H1 (cell line): ENCODE measurements at regions not wholly inside any gene's neighbourhood (a gene's known extent, or its start where the extent isn't known, plus 50 kb on each side); places are given as distances from the start of the nearest gene placed in this dataset.

ENCODE experiments used
- BACH1 ChIP-seq: IDR thresholded peaks from 2 replicates; pipeline ENCODE4 v1.6.1; 2012; ENCODE audit warnings: low read length, improper control_type of control experiment
- CTCF ChIP-seq, 3 experiments: IDR thresholded peaks; 1 replicate in 2 of 3; 2 replicates in 1 of 3; pipeline versions ENCODE4 v1.5.1 to v1.6.1; 2011; ENCODE audit warnings: low read length in 3 of 3, mild to moderate bottlenecking in 3 of 3, inconsistent platforms in 2 of 3, low read depth in 1 of 3, moderate library complexity in 1 of 3; ENCODE audit not compliant: insufficient read depth in 1 of 3; ENCODE audit errors: control extremely low read depth in 1 of 3
- EGR1 ChIP-seq: IDR thresholded peaks from 2 replicates; pipeline ENCODE4 v1.6.1; 2011; ENCODE audit warnings: low read depth, low read length, borderline replicate concordance
- PHF8 ChIP-seq: fragments of 200-600 bp; sonication (generic); conservative IDR thresholded peaks from 2 replicates; pipeline ENCODE4 v1.7.1; 2012; ENCODE audit warnings: low read depth, mild to moderate bottlenecking, inconsistent platforms, low read length, moderate library complexity
- RAD21 ChIP-seq, 2 experiments: IDR thresholded peaks in 1 of 2; conservative IDR thresholded peaks in 1 of 2; 2 replicates each; pipeline ENCODE4 v1.6.1; 2011; ENCODE audit warnings: low read depth in 2 of 2, low read length in 2 of 2, improper control_type of control experiment in 1 of 2, inconsistent platforms in 1 of 2, mild to moderate bottlenecking in 1 of 2, moderate library complexity in 1 of 2

- TF ChIP-seq RAD21 (IDR thresholded peaks at IDR 0.05 in 1 of 2, conservative IDR thresholded peaks at IDR 0.05 in 1 of 2; ENCODE audit: low read depth in 2 of 2, low read length in 2 of 2) = no peak
- TF ChIP-seq BACH1 = no peak
- no peak for TF ChIP-seq PHF8
- no peak for TF ChIP-seq EGR1
- no peak for TF ChIP-seq CTCF (IDR thresholded peaks at IDR 0.05; ENCODE audit: control extremely low read depth in 1 of 3, insufficient read depth in 1 of 3, low read depth in 1 of 3, low read length in 3 of 3)
Measured at GRCh38 chr1:76705560-76705959, 161.7 kb upstream of the ST6GALNAC5 start (continued).
